ENCODE measurements at regions not wholly inside any gene's neighbourhood (a gene's known extent, or its start where the extent isn't known, plus 50 kb on each side); places are given as distances from the start of the nearest gene placed in this dataset.

GRCh38 chr2:142682528-142682927, 194.9 kb upstream of the KYNU start:
- DNase-seq (ENCODE audit: low read depth): peak; percentile 42
- no peaks in the 10 kb centered on the region for H3K27me3 ChIP-seq (replicated peaks; ENCODE audit: control insufficient read depth, insufficient read depth, low read length)
- H3K9ac ChIP-seq (ENCODE audit: low read length): no peak overlapping the region

GRCh38 chr2:142681952-142682351, 195.5 kb upstream of the KYNU start:
- Histone ChIP-seq H3K4me1 (ENCODE audit: control insufficient read depth, insufficient read depth, low read length) (no peaks in the 10 kb centered on the region), H3K4me3 (ENCODE audit: low read length) (no peak overlapping the region), H3K9ac (ENCODE audit: low read length) (no peak overlapping the region), H3K9me3 (ENCODE audit: control insufficient read depth, low read length) (no peaks in the 10 kb centered on the region), H3K36me3 (ENCODE audit: control insufficient read depth, insufficient read depth, low read length, severe bottlenecking) (no peaks in the 10 kb centered on the region), H3K27me3 (replicated peaks; ENCODE audit: control insufficient read depth, insufficient read depth, low read length) (no peaks in the 10 kb centered on the region)
- no peak for DNase-seq (ENCODE audit: low read depth)

More at GRCh38 chr2:142682528-142682927, 194.9 kb upstream of the KYNU start:
- Histone ChIP-seq H3K4me3 (ENCODE audit: low read length) (no peak overlapping the region), H3K36me3 (ENCODE audit: control insufficient read depth, insufficient read depth, low read length, severe bottlenecking) (no peaks in the 10 kb centered on the region), H3K9me3 (ENCODE audit: control insufficient read depth, low read length) (no peaks in the 10 kb centered on the region), H3K4me1 (ENCODE audit: control insufficient read depth, insufficient read depth, low read length) (no peaks in the 10 kb centered on the region)

DNA sequence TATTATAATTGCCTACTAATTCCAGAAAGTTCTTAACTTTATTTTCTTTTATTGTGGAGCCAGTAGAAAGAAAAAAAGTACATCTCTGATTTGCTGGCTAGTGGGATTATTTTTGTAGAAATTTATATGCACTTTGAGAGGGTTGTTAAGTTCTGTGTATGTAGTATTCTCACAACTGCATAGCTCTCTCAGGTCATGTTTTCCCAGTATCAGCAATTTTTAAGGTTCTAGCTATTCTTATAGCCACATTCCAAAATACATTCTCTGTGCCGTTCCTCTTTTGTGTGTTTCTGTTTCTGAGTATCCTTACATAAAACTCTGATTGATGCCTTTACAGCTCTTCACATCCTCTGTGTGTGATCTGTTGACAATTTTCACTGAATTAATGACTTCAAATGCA, 199.3 kb upstream of the KYNU start:
- Histone ChIP-seq H3K4me3 (ENCODE audit: low read length) (no peak overlapping the region), H3K9me3 (ENCODE audit: control insufficient read depth, low read length) (no peaks in the 10 kb centered on the region), H3K27me3 (replicated peaks; ENCODE audit: control insufficient read depth, insufficient read depth, low read length) (no peaks in the 10 kb centered on the region), H3K9ac (ENCODE audit: low read length) (no peak overlapping the region), H3K36me3 (ENCODE audit: control insufficient read depth, insufficient read depth, low read length, severe bottlenecking) (no peaks in the 10 kb centered on the region), H3K4me1 (ENCODE audit: control insufficient read depth, insufficient read depth, low read length) (no peaks in the 10 kb centered on the region)
- no peak for DNase-seq (ENCODE audit: low read depth)

DNA sequence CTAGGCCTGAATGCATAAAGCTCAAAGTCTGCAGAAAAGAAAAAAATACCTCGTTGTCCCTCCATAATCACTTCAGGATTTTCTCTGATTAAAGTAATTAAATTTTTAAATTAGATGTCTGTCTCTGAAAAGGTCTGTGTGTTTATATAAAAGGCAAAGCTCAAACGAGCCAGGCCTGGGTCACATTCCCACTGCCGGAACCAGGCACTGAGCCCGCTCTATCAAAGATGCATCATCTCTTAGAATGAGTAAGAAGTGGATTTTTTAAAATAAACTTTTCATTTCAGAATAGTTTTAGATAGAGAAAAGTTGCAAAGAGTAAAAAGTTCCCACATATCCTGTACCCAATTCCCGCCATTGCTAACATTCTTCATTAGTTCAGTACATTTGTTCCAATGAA, 202.1 kb upstream of the KYNU start:
- Histone ChIP-seq H3K9me3 (ENCODE audit: control insufficient read depth, low read length) (no peaks in the 10 kb centered on the region), H3K27me3 (replicated peaks; ENCODE audit: control insufficient read depth, insufficient read depth, low read length) (no peaks in the 10 kb centered on the region), H3K4me1 (ENCODE audit: control insufficient read depth, insufficient read depth, low read length) (no peaks in the 10 kb centered on the region), H3K36me3 (ENCODE audit: control insufficient read depth, insufficient read depth, low read length, severe bottlenecking) (no peaks in the 10 kb centered on the region), H3K9ac (ENCODE audit: low read length) (no peak overlapping the region), H3K4me3 (ENCODE audit: low read length) (no peak overlapping the region)
- no peak for DNase-seq (ENCODE audit: low read depth)

DNA sequence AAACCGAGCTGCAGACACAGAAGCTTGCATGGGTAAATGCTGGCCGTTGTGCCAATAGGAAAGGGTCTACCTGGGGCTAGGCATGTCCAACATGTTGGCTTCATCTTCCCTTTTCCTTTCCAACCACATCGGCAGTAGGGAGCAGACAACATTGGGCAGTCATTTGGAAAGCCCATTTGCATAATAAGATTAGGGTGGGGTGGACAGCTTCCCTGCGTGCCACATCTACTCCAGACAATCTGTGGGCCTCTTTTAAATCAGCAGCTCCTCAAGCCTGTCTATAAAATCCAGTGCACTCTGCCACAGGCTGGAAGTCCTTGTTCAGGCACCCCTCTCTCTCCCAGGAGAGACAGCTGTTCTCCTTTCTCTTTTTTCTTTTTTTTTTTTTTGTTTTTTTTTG, 203.6 kb upstream of the KYNU start:
- H3K4me1 ChIP-seq (ENCODE audit: control insufficient read depth, insufficient read depth, low read length): no peaks in the 10 kb centered on the region
- H3K36me3 ChIP-seq (ENCODE audit: control insufficient read depth, insufficient read depth, low read length, severe bottlenecking): no peaks in the 10 kb centered on the region
- no peak overlapping the region for H3K4me3 ChIP-seq (ENCODE audit: low read length)
- no peaks in the 10 kb centered on the region for H3K9me3 ChIP-seq (ENCODE audit: control insufficient read depth, low read length)
- DNase-seq (ENCODE audit: low read depth): no peak
- no peak overlapping the region for H3K9ac ChIP-seq (ENCODE audit: low read length)
- H3K27me3 ChIP-seq (replicated peaks; ENCODE audit: control insufficient read depth, insufficient read depth, low read length): no peaks in the 10 kb centered on the region

DNA sequence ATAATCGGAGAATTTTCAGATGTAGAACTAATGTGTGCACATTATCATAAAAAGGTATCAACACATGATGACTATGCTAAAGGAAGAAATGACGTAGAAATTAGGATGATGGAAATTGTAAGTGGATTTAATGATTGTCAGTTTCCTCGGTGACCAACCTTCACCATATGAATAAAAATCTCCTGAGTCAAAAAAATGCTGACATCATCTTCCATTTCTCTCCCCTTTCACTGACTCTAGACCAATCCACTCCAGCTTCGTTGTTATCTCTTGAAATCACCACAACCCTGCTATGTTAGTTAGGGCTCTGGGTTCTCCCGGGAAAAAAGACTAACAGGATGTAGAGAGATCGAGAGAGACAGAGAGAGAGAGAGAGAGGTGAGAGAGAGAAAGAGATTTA, 204.8 kb upstream of the KYNU start:
- Histone ChIP-seq H3K9me3 (ENCODE audit: control insufficient read depth, low read length) (no peaks in the 10 kb centered on the region), H3K4me1 (ENCODE audit: control insufficient read depth, insufficient read depth, low read length) (no peaks in the 10 kb centered on the region), H3K9ac (ENCODE audit: low read length) (no peak overlapping the region), H3K4me3 (ENCODE audit: low read length) (no peak overlapping the region), H3K27me3 (replicated peaks; ENCODE audit: control insufficient read depth, insufficient read depth, low read length) (no peaks in the 10 kb centered on the region), H3K36me3 (ENCODE audit: control insufficient read depth, insufficient read depth, low read length, severe bottlenecking) (no peaks in the 10 kb centered on the region)
- DNase-seq (ENCODE audit: low read depth): no peak

GRCh38 chr2:142670362-142670761, 207.1 kb upstream of the KYNU start:
- DNase-seq (ENCODE audit: low read depth): no peak
- Histone ChIP-seq H3K9ac (ENCODE audit: low read length) (no peak overlapping the region), H3K4me3 (ENCODE audit: low read length) (no peak overlapping the region), H3K27me3 (replicated peaks; ENCODE audit: control insufficient read depth, insufficient read depth, low read length) (no peaks in the 10 kb centered on the region), H3K9me3 (ENCODE audit: control insufficient read depth, low read length) (no peaks in the 10 kb centered on the region), H3K4me1 (ENCODE audit: control insufficient read depth, insufficient read depth, low read length) (no peaks in the 10 kb centered on the region), H3K36me3 (ENCODE audit: control insufficient read depth, insufficient read depth, low read length, severe bottlenecking) (no peaks in the 10 kb centered on the region)

- H3K4me3 ChIP-seq (ENCODE audit: low read length): no peak overlapping the region
- no peaks in the 10 kb centered on the region for H3K36me3 ChIP-seq (ENCODE audit: control insufficient read depth, insufficient read depth, low read length, severe bottlenecking)
- H3K9me3 ChIP-seq (ENCODE audit: control insufficient read depth, low read length): no peaks in the 10 kb centered on the region
- no peaks in the 10 kb centered on the region for H3K4me1 ChIP-seq (ENCODE audit: control insufficient read depth, insufficient read depth, low read length)
- H3K9ac ChIP-seq (ENCODE audit: low read length): no peak overlapping the region
- no peak for DNase-seq (ENCODE audit: low read depth)
- H3K27me3 ChIP-seq (replicated peaks; ENCODE audit: control insufficient read depth, insufficient read depth, low read length): no peaks in the 10 kb centered on the region
Observed at GRCh38 chr2:142668420-142668819, 209.0 kb upstream of the KYNU start.

- no peak for DNase-seq (ENCODE audit: low read depth)
- H3K9ac ChIP-seq (ENCODE audit: low read length): no peak overlapping the region
- H3K4me1 ChIP-seq (ENCODE audit: control insufficient read depth, insufficient read depth, low read length): no peaks in the 10 kb centered on the region
- no peak overlapping the region for H3K4me3 ChIP-seq (ENCODE audit: low read length)
- H3K27me3 ChIP-seq (replicated peaks; ENCODE audit: control insufficient read depth, insufficient read depth, low read length): no peaks in the 10 kb centered on the region
- H3K36me3 ChIP-seq (ENCODE audit: control insufficient read depth, insufficient read depth, low read length, severe bottlenecking): no peaks in the 10 kb centered on the region
- H3K9me3 ChIP-seq (ENCODE audit: control insufficient read depth, low read length): no peaks in the 10 kb centered on the region
Observed at GRCh38 chr2:142665241-142665640, 212.2 kb upstream of the KYNU start.

DNA sequence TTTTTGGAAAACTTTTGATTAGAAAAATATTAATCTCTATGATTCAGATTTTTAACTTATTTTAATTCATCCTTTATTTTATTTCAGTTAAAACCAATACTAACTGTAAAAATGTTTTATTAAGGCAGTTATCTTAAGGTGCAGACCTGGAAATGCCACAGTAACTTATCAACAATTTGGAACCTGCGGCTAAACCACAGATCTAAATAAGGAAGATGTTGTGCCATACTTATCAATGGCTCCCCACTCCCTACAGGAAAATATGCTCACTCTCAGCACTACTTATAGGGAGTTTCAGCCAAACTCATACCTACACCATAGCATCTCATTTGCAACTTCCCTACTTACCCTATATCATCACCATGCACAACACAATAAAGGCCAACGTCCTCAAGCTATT, 226.9 kb upstream of the KYNU start:
- no peak for DNase-seq (ENCODE audit: low read depth)
- Histone ChIP-seq H3K9ac (ENCODE audit: low read length) (no peak overlapping the region), H3K4me3 (ENCODE audit: low read length) (no peak overlapping the region), H3K9me3 (ENCODE audit: control insufficient read depth, low read length) (no peaks in the 10 kb centered on the region), H3K27me3 (replicated peaks; ENCODE audit: control insufficient read depth, insufficient read depth, low read length) (no peaks in the 10 kb centered on the region), H3K36me3 (ENCODE audit: control insufficient read depth, insufficient read depth, low read length, severe bottlenecking) (no peaks in the 10 kb centered on the region), H3K4me1 (ENCODE audit: control insufficient read depth, insufficient read depth, low read length) (no peaks in the 10 kb centered on the region)

DNA sequence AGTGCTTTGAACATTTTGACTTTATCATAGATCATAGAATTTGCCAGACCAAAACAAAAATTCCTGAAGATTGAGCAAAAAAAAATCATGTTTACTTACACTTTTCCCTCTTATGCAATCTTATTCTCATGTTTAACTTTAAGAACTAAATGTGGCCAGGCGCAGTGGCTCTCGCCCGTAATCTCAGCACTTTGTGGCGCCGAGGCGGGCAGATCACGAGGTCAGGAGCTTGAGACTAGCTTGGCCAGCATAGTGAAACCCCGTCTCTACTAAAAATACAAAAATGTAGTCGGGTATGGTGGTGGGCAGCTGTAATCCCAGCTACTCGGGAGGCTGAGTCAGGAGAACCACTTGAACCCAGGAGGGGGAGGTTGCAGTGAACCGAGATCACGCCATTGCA, 227.9 kb upstream of the KYNU start:
- no peak for DNase-seq (ENCODE audit: low read depth)
- no peaks in the 10 kb centered on the region for H3K4me1 ChIP-seq (ENCODE audit: control insufficient read depth, insufficient read depth, low read length)
- no peaks in the 10 kb centered on the region for H3K36me3 ChIP-seq (ENCODE audit: control insufficient read depth, insufficient read depth, low read length, severe bottlenecking)
- no peak overlapping the region for H3K4me3 ChIP-seq (ENCODE audit: low read length)
- H3K9me3 ChIP-seq (ENCODE audit: control insufficient read depth, low read length): no peaks in the 10 kb centered on the region
- H3K9ac ChIP-seq (ENCODE audit: low read length): no peak overlapping the region
- H3K27me3 ChIP-seq (replicated peaks; ENCODE audit: control insufficient read depth, insufficient read depth, low read length): no peaks in the 10 kb centered on the region

- H3K4me1 ChIP-seq (ENCODE audit: control insufficient read depth, insufficient read depth, low read length): no peaks in the 10 kb centered on the region
- peaks cover 10% of the 10 kb centered on the region for H3K9me3 ChIP-seq (ENCODE audit: control insufficient read depth, low read length)
- H3K27me3 ChIP-seq (replicated peaks; ENCODE audit: control insufficient read depth, insufficient read depth, low read length): no peaks in the 10 kb centered on the region
- no peaks in the 10 kb centered on the region for H3K36me3 ChIP-seq (ENCODE audit: control insufficient read depth, insufficient read depth, low read length, severe bottlenecking)
- no peak for DNase-seq (ENCODE audit: low read depth)
- H3K4me3 ChIP-seq (ENCODE audit: low read length): no peak overlapping the region
- no peak overlapping the region for H3K9ac ChIP-seq (ENCODE audit: low read length)
Observed at GRCh38 chr2:142642650-142643049, 234.8 kb upstream of the KYNU start.

All from adipocyte (in vitro differentiated cells).